ENCODE measurements at regions not wholly inside any gene's neighbourhood (a gene's known extent, or its start where the extent isn't known, plus 50 kb on each side); places are given as distances from the start of the nearest gene placed in this dataset.

GRCh38 chrX:110462957-110463356 lies 104.3 kb downstream of the RTL9 start:
- TF ChIP-seq POLR2A (IDR thresholded peaks at IDR 0.05) (no peak), CTCF (IDR thresholded peaks at IDR 0.05) (no peak)

Measured in right lobe of liver (tissue), 4 donors.